ENCODE measurements at regions not wholly inside any gene's neighbourhood (a gene's known extent, or its start where the extent isn't known, plus 50 kb on each side); places are given as distances from the start of the nearest gene placed in this dataset.

GRCh38 chr6:150739711-150740349 is 125.7 kb upstream of the MTHFD1L start:
- no peaks in the 10 kb centered on the region for H3K36me3 Mint-ChIP-seq (ENCODE audit: low read depth)
- no peaks in the 10 kb centered on the region for H3K4me1 Mint-ChIP-seq
- no peaks in the 10 kb centered on the region for H3K27me3 Mint-ChIP-seq
- DNase-seq, result no peak
- no peak overlapping the region for H3K27ac Mint-ChIP-seq
- CTCF ChIA-PET, result no interaction called here
- H3K4me3 Mint-ChIP-seq, result no peak overlapping the region
- H3K9me3 Mint-ChIP-seq, result no peaks in the 10 kb centered on the region
- POLR2A ChIA-PET, result interaction anchor here (0.6 kb wide), 1 partner anchor 37 kb away, joined by 3 read pairs; no protein-coding TSS in a partner anchor

DNA sequence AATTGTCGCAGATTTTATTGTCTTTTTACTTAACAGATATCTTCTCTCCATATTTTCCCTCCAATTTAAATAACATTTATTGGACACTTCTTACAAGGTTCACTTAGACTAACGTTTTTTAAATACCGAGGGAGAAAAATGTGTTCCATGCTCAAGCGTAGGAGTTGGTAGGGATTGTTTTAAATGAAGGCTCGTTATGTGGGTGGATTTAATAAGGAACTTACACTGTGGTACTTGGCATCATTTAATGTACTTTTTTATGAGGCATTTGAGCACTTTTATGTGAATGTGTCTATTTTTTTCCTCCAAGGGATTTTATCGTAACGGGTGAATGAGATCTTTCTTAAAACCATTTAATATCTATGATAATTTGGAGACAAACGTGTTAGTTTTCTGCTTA is 125.0 kb upstream of the MTHFD1L start:
- H3K36me3 Mint-ChIP-seq (ENCODE audit: low read depth), result no peaks in the 10 kb centered on the region
- POLR2A ChIA-PET, result no interaction called here
- no peaks in the 10 kb centered on the region for H3K4me1 Mint-ChIP-seq
- H3K27ac Mint-ChIP-seq, result no peak overlapping the region
- CTCF ChIA-PET, result no interaction called here
- H3K27me3 Mint-ChIP-seq, result no peaks in the 10 kb centered on the region
- H3K4me3 Mint-ChIP-seq, result no peak overlapping the region
- no peaks in the 10 kb centered on the region for H3K9me3 Mint-ChIP-seq
- no peak for DNase-seq

DNA sequence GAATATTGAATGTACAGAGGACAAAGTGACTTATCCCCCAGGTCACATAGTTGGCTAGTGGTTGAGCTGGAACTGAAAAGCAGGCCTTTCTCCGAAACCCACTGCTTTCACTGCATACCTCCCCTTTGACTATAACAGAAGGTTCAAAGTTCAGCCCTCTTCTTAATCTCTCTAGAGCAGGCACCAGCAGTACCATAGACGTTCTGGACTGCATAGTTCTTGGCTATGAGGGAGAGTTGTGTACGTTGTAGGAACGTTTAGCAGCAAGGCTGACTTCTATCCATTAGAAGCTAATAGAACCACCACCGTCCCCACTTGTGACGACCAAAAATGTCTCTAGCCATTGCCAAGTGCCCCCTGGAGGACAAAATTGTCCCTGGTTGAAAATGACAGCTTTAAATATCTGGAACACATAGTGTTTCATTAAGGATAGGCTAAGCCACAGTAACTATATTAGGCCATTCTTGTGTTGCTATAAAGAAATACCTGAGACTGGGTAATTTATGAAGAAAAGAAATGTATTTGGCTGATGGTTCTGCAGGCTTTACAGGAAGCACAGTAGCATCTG is 123.8 kb upstream of the MTHFD1L start:
- Mint-ChIP-seq H3K27me3 (peaks cover 4% of the 10 kb centered on the region), H3K36me3 (ENCODE audit: low read depth) (no peaks in the 10 kb centered on the region), H3K4me3 (no peak overlapping the region), H3K9me3 (no peaks in the 10 kb centered on the region), H3K4me1 (no peaks in the 10 kb centered on the region), H3K27ac (no peak overlapping the region)
- POLR2A ChIA-PET, result interaction anchor here (0.6 kb wide), 1 partner anchor 50 kb away, joined by 5 read pairs; no protein-coding TSS in a partner anchor
- CTCF ChIA-PET, result interaction anchor here (0.9 kb wide), 1 partner anchor 144 kb away, joined by 3 read pairs; no protein-coding TSS in a partner anchor
- peak; percentile 14 for DNase-seq

DNA sequence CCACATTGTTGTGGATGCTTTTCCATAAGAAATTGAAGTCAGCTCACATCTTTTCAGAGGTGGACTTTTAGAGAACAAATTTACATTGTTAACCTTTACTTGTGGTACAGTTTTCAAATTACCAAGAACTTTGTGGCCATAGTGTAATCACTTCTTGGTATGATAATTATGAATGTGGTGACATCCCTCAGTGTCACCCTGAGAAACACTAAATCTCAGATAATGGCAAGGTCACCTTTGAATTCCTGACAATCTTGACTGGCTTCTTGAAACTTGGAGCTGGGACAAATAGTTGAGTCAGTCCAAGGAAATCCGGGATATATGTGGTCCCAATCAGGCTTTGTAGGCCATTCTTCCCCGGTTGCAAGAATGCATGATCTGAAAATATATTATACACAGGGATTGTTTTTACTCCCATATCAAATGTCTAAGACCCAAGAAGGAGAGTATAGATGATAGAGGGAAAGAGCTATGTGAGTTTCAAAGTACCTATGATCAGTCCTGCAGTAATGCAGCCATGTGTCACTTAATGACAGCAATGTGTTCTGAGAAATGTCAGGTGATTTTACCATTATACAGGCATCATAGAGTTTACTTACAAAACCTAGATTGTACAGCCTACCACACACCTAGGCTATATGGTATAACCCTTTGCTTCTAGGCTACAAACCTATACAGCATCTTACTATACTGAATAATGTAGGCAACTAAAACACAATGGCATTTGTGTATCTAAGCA is 120.8 kb upstream of the MTHFD1L start:
- ChIA-PET CTCF (no interaction called here), POLR2A (no interaction called here)
- H3K36me3 Mint-ChIP-seq (ENCODE audit: low read depth), result no peaks in the 10 kb centered on the region
- H3K4me3 Mint-ChIP-seq, result no peak overlapping the region
- DNase-seq, result no peak
- H3K9me3 Mint-ChIP-seq, result no peaks in the 10 kb centered on the region
- no peaks in the 10 kb centered on the region for H3K4me1 Mint-ChIP-seq
- no peak overlapping the region for H3K27ac Mint-ChIP-seq
- peaks cover 4% of the 10 kb centered on the region for H3K27me3 Mint-ChIP-seq

DNA sequence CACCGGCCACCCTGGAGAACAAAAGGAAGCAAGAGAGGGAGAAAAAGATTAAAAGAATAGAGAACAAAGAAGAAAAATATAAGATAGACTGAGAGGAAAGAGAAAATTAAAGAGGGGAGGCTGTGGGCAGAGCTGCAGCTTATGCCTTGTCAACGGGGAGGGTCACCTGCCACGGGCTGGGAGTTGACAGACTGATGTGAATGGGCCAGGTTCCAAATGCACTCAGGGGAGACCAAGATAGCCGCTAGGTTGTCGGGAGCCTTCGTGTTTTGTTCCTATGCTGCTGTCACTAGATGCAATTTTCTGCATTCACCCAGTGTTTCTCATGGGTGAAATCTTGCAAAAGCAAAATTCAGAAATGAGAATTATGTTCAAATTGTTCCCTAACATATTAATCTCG is 119.6 kb upstream of the MTHFD1L start:
- H3K27me3 Mint-ChIP-seq, result peaks cover 4% of the 10 kb centered on the region
- POLR2A ChIA-PET, result no interaction called here
- no peak overlapping the region for H3K27ac Mint-ChIP-seq
- CTCF ChIA-PET, result no interaction called here
- no peaks in the 10 kb centered on the region for H3K36me3 Mint-ChIP-seq (ENCODE audit: low read depth)
- no peak overlapping the region for H3K4me3 Mint-ChIP-seq
- H3K4me1 Mint-ChIP-seq, result no peaks in the 10 kb centered on the region
- no peaks in the 10 kb centered on the region for H3K9me3 Mint-ChIP-seq
- DNase-seq, result no peak

- Mint-ChIP-seq H3K27me3 (peaks cover 4% of the 10 kb centered on the region), H3K27ac (no peak overlapping the region), H3K36me3 (ENCODE audit: low read depth) (no peaks in the 10 kb centered on the region), H3K9me3 (no peaks in the 10 kb centered on the region), H3K4me3 (no peak overlapping the region), H3K4me1 (no peaks in the 10 kb centered on the region)
- DNase-seq, result no peak
- ChIA-PET CTCF (no interaction called here), POLR2A (no interaction called here)
Observed at GRCh38 chr6:150747155-150747554, 118.3 kb upstream of the MTHFD1L start.

GRCh38 chr6:150749091-150749670 is 116.3 kb upstream of the MTHFD1L start:
- Mint-ChIP-seq H3K9me3 (no peaks in the 10 kb centered on the region), H3K27ac (no peak overlapping the region), H3K4me1 (no peaks in the 10 kb centered on the region), H3K4me3 (no peak overlapping the region), H3K27me3 (peaks cover 4% of the 10 kb centered on the region), H3K36me3 (ENCODE audit: low read depth) (no peaks in the 10 kb centered on the region)
- CTCF ChIA-PET, result interaction anchor here (0.6 kb wide), 1 partner anchor 23 kb away, joined by 3 read pairs; no protein-coding TSS in a partner anchor
- POLR2A ChIA-PET, result no interaction called here
- no peak for DNase-seq

- CTCF ChIA-PET, result no interaction called here
- Mint-ChIP-seq H3K27me3 (peaks cover 1% of the 10 kb centered on the region), H3K27ac (no peak overlapping the region), H3K4me1 (no peaks in the 10 kb centered on the region), H3K36me3 (ENCODE audit: low read depth) (no peaks in the 10 kb centered on the region), H3K9me3 (no peaks in the 10 kb centered on the region), H3K4me3 (no peak overlapping the region)
- DNase-seq, result no peak
- POLR2A ChIA-PET, result no interaction called here
Observed at GRCh38 chr6:150751296-150751695, 114.2 kb upstream of the MTHFD1L start.

- no peak for DNase-seq
- no peak overlapping the region for H3K27ac Mint-ChIP-seq
- H3K36me3 Mint-ChIP-seq (ENCODE audit: low read depth), result no peaks in the 10 kb centered on the region
- no peaks in the 10 kb centered on the region for H3K4me1 Mint-ChIP-seq
- H3K27me3 Mint-ChIP-seq, result no peaks in the 10 kb centered on the region
- POLR2A ChIA-PET, result no interaction called here
- CTCF ChIA-PET, result no interaction called here
- H3K4me3 Mint-ChIP-seq, result no peak overlapping the region
- H3K9me3 Mint-ChIP-seq, result no peaks in the 10 kb centered on the region
Observed at GRCh38 chr6:150752409-150752808, 113.1 kb upstream of the MTHFD1L start.

GRCh38 chr6:150753371-150754064 is 112.0 kb upstream of the MTHFD1L start:
- no peak for DNase-seq
- H3K27me3 Mint-ChIP-seq, result no peaks in the 10 kb centered on the region

DNA sequence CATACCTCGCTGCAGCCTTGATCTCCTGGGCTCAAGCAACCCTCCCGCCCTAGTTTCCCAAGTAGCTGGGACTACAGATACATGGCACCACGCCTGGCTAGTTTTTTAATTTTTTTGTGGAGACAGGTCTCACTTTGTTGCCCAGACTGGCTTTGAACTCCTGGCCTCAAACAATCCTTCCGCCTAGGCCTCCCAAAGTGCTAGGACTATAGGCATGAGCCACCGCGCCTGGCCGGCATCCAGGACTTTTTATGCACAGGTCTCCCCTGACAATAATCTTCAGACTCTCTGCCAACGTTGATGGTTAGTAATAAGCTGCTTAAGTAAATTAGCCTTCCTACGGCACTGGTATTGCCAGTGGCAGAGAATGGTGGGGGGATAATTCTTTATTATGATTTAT is 110.5 kb upstream of the MTHFD1L start:
- POLR2A ChIA-PET, result no interaction called here
- no peaks in the 10 kb centered on the region for H3K27me3 Mint-ChIP-seq
- no peak overlapping the region for H3K27ac Mint-ChIP-seq
- H3K9me3 Mint-ChIP-seq, result no peaks in the 10 kb centered on the region
- H3K4me3 Mint-ChIP-seq, result no peak overlapping the region
- no peaks in the 10 kb centered on the region for H3K36me3 Mint-ChIP-seq (ENCODE audit: low read depth)
- CTCF ChIA-PET, result interaction anchor here (0.7 kb wide), 1 partner anchor 22 kb away, joined by 3 read pairs; no protein-coding TSS in a partner anchor
- no peak for DNase-seq
- H3K4me1 Mint-ChIP-seq, result no peaks in the 10 kb centered on the region

More at GRCh38 chr6:150753371-150754064, 112.0 kb upstream of the MTHFD1L start:
- POLR2A ChIA-PET, result no interaction called here
- H3K9me3 Mint-ChIP-seq, result no peaks in the 10 kb centered on the region
- no peaks in the 10 kb centered on the region for H3K4me1 Mint-ChIP-seq
- H3K4me3 Mint-ChIP-seq, result no peak overlapping the region
- CTCF ChIA-PET, result no interaction called here
- no peaks in the 10 kb centered on the region for H3K36me3 Mint-ChIP-seq (ENCODE audit: low read depth)
- no peak overlapping the region for H3K27ac Mint-ChIP-seq

GRCh38 chr6:150755524-150755923 is 110.0 kb upstream of the MTHFD1L start:
- no peak overlapping the region for H3K27ac Mint-ChIP-seq
- no peaks in the 10 kb centered on the region for H3K4me1 Mint-ChIP-seq
- H3K9me3 Mint-ChIP-seq, result no peaks in the 10 kb centered on the region
- no peaks in the 10 kb centered on the region for H3K36me3 Mint-ChIP-seq (ENCODE audit: low read depth)
- H3K4me3 Mint-ChIP-seq, result no peak overlapping the region
- POLR2A ChIA-PET, result no interaction called here
- H3K27me3 Mint-ChIP-seq, result no peaks in the 10 kb centered on the region
- no peak for DNase-seq
- CTCF ChIA-PET, result no interaction called here

DNA sequence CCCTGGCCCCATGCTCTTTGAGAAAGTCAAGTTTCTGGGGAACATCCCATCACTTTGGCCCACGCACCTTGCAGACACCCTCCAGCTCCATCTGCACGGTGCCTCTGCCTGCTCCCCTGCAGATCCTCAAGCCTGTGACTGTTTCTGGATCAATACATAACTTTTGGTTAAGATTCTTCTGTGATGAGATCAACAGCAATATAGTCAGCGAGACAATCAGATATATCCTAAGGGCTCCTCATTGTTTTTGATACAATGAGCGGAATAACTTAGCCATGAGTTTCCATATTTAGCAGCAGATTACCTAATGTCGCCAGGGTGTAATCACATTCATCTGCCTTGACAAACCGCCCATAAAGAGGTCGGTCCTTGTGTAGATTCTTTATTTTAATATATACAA is 109.3 kb upstream of the MTHFD1L start:
- ChIA-PET POLR2A (no interaction called here), CTCF (interaction anchor here (1.2 kb wide), 1 partner anchor 46 kb away, joined by 3 read pairs; no protein-coding TSS in a partner anchor)
- no peak overlapping the region for H3K27ac Mint-ChIP-seq
- H3K9me3 Mint-ChIP-seq, result no peaks in the 10 kb centered on the region
- H3K27me3 Mint-ChIP-seq, result no peaks in the 10 kb centered on the region
- no peak overlapping the region for H3K4me3 Mint-ChIP-seq
- no peaks in the 10 kb centered on the region for H3K4me1 Mint-ChIP-seq
- no peaks in the 10 kb centered on the region for H3K36me3 Mint-ChIP-seq (ENCODE audit: low read depth)
- DNase-seq, result no peak

Measured in activated CD4-positive, alpha-beta T cell treated with anti-CD3 and anti-CD28 coated beads, Interleukin-2, amount 10 ng/mL, durations not matched to agents 7 days and 5 days (primary cell).